Activated CD8-positive, alpha-beta memory T cell treated with anti-CD3 and anti-CD28 coated beads, Interleukin-2, amount 10 ng/mL, durations not matched to agents 7 days and 5 days (primary cell): ENCODE measurements at regions not wholly inside any gene's neighbourhood (a gene's known extent, or its start where the extent isn't known, plus 50 kb on each side); places are given as distances from the start of the nearest gene placed in this dataset.

Source experiments
- ATAC-seq: fragments of 150-1000 bp; cut with Tn5 transposase; one replicate; pipeline ENCODE4 v1.10.0; 2021; ENCODE audit warnings: moderate library complexity
- CTCF ChIA-PET: fragments of 350-600 bp; sonication (Branson Sonifier 250); formaldehyde crosslinking; loops from one replicate; lab custom pipeline; 2021; ENCODE audit warnings: antibody characterized with exemption; lab: Charles Lee
- DNase-seq: peaks from one replicate; pipeline ENCODE4 v3.0.0-alpha.2; 2020
- H3K27ac Mint-ChIP-seq: one replicate; pipeline ENCODE4 v1.8.0; 2021; ENCODE audit warnings: mild to moderate bottlenecking, mixed read lengths
- H3K27me3 Mint-ChIP-seq: one replicate; pipeline ENCODE4 v1.8.0; 2021; ENCODE audit warnings: mixed read lengths
- H3K36me3 Mint-ChIP-seq: one replicate; pipeline ENCODE4 v1.8.0; 2021; ENCODE audit warnings: mild to moderate bottlenecking, mixed read lengths
- H3K4me1 Mint-ChIP-seq: one replicate; pipeline ENCODE4 v1.8.0; 2021; ENCODE audit warnings: mixed read lengths
- H3K4me3 Mint-ChIP-seq: one replicate; pipeline ENCODE4 v1.8.0; 2021; ENCODE audit warnings: mild to moderate bottlenecking, moderate library complexity, mixed read lengths
- H3K9me3 Mint-ChIP-seq: one replicate; pipeline ENCODE4 v1.8.0; 2022; ENCODE audit warnings: low read depth, mixed read lengths

GRCh38 chr2:195543902-195544894, 112.8 kb upstream of the SLC39A10 start:
- ATAC-seq (peak; percentile 84), DNase-seq (no peak)
- Mint-ChIP-seq H3K4me3 (peak overlapping the region; percentile 2), H3K27me3 (no peaks in the 10 kb centered on the region), H3K4me1 (peaks cover 55% of the 10 kb centered on the region), H3K9me3 (peaks cover 12% of the 10 kb centered on the region), H3K36me3 (peaks cover 47% of the 10 kb centered on the region), H3K27ac (peak overlapping the region; percentile 90)
- CTCF ChIA-PET, result interaction anchor here (1.0 to 4.1 kb wide), 6 partner anchors 10 to 116 kb away, joined by 3 to 23 read pairs (median 5); no protein-coding TSS in a partner anchor

- H3K36me3 Mint-ChIP-seq, result peaks cover 51% of the 10 kb centered on the region
- ATAC-seq (peak; percentile 41), DNase-seq (peak; percentile 50)
- peaks cover 63% of the 10 kb centered on the region for H3K4me1 Mint-ChIP-seq
- H3K4me3 Mint-ChIP-seq, result peak overlapping the region; percentile 25
- peaks cover 11% of the 10 kb centered on the region for H3K9me3 Mint-ChIP-seq
- peak overlapping the region; percentile 90 for H3K27ac Mint-ChIP-seq
- no peaks in the 10 kb centered on the region for H3K27me3 Mint-ChIP-seq
- CTCF ChIA-PET, result interaction anchor here (0.7 to 4.1 kb wide), 6 partner anchors 9 to 525 kb away, joined by 3 to 23 read pairs (median 4); no protein-coding TSS in a partner anchor
These were observed 114.0 kb upstream of the SLC39A10 start for GRCh38 chr2:195543063-195543462.

GRCh38 chr2:195542067-195542466, 115.0 kb upstream of the SLC39A10 start:
- H3K27ac Mint-ChIP-seq, result peak overlapping the region; percentile 69

GRCh38 chr2:195538937-195539336, 118.1 kb upstream of the SLC39A10 start:
- CTCF ChIA-PET, result interaction anchor here (1.4 to 6.8 kb wide), 3 partner anchors 14 to 121 kb away, joined by 6 to 43 read pairs (median 25); no protein-coding TSS in a partner anchor
- H3K36me3 Mint-ChIP-seq, result peaks cover 43% of the 10 kb centered on the region
- peak overlapping the region; percentile 76 for H3K27ac Mint-ChIP-seq
- peaks cover 87% of the 10 kb centered on the region for H3K4me1 Mint-ChIP-seq
- H3K4me3 Mint-ChIP-seq, result no peak overlapping the region
- no peak for ATAC-seq
- peaks cover 7% of the 10 kb centered on the region for H3K9me3 Mint-ChIP-seq
- no peaks in the 10 kb centered on the region for H3K27me3 Mint-ChIP-seq
- DNase-seq, result no peak

More at GRCh38 chr2:195542067-195542466, 115.0 kb upstream of the SLC39A10 start:
- peaks cover 71% of the 10 kb centered on the region for H3K4me1 Mint-ChIP-seq
- H3K27me3 Mint-ChIP-seq, result no peaks in the 10 kb centered on the region
- H3K36me3 Mint-ChIP-seq, result peaks cover 52% of the 10 kb centered on the region
- H3K4me3 Mint-ChIP-seq, result no peak overlapping the region
- H3K9me3 Mint-ChIP-seq, result peaks cover 9% of the 10 kb centered on the region
- CTCF ChIA-PET, result interaction anchor here (1.0 to 4.1 kb wide), 4 partner anchors 8 to 118 kb away, joined by 3 to 23 read pairs (median 6); no protein-coding TSS in a partner anchor
- ATAC-seq (no peak), DNase-seq (no peak)

- H3K36me3 Mint-ChIP-seq, result peaks cover 39% of the 10 kb centered on the region
- peaks cover 7% of the 10 kb centered on the region for H3K9me3 Mint-ChIP-seq
- H3K27me3 Mint-ChIP-seq, result no peaks in the 10 kb centered on the region
- H3K4me3 Mint-ChIP-seq, result no peak overlapping the region
- peaks cover 80% of the 10 kb centered on the region for H3K4me1 Mint-ChIP-seq
- CTCF ChIA-PET, result interaction anchor here (0.9 to 6.8 kb wide), 7 partner anchors 15 to 122 kb away, joined by 3 to 43 read pairs (median 5); partner anchors contain the start of gene SLC39A10
- H3K27ac Mint-ChIP-seq, result peak overlapping the region; percentile 96
- ATAC-seq (no peak), DNase-seq (no peak)
These were observed 119.2 kb upstream of the SLC39A10 start for GRCh38 chr2:195537811-195538210.

GRCh38 chr2:195536906-195537305, 120.1 kb upstream of the SLC39A10 start:
- CTCF ChIA-PET, result interaction anchor here (1.0 to 6.8 kb wide), 6 partner anchors 16 to 123 kb away, joined by 3 to 43 read pairs (median 5); partner anchors contain the start of gene SLC39A10
- Mint-ChIP-seq H3K27ac (peak overlapping the region; percentile 96), H3K36me3 (peaks cover 33% of the 10 kb centered on the region), H3K4me3 (peak overlapping the region; percentile 14), H3K27me3 (no peaks in the 10 kb centered on the region), H3K9me3 (peaks cover 7% of the 10 kb centered on the region), H3K4me1 (peaks cover 79% of the 10 kb centered on the region)
- DNase-seq (no peak), ATAC-seq (no peak)

GRCh38 chr2:195535911-195536522, 121.0 kb upstream of the SLC39A10 start:
- Mint-ChIP-seq H3K9me3 (peaks cover 6% of the 10 kb centered on the region), H3K4me1 (peaks cover 82% of the 10 kb centered on the region), H3K27me3 (no peaks in the 10 kb centered on the region), H3K4me3 (peak overlapping the region; percentile 27), H3K27ac (peak overlapping the region; percentile 96), H3K36me3 (peaks cover 33% of the 10 kb centered on the region)
- CTCF ChIA-PET, result interaction anchor here (0.8 to 6.8 kb wide), 7 partner anchors 19 to 532 kb away, joined by 3 to 59 read pairs (median 12); partner anchors contain the start of genes DNAH7 and SLC39A10
- peak; percentile 75 for ATAC-seq
- peak; percentile 94 for DNase-seq

GRCh38 chr2:195534971-195535370, 122.1 kb upstream of the SLC39A10 start:
- no peak for ATAC-seq
- H3K36me3 Mint-ChIP-seq, result peaks cover 34% of the 10 kb centered on the region
- DNase-seq, result no peak
- H3K27me3 Mint-ChIP-seq, result no peaks in the 10 kb centered on the region
- H3K27ac Mint-ChIP-seq, result peak overlapping the region; percentile 96
- H3K9me3 Mint-ChIP-seq, result peaks cover 3% of the 10 kb centered on the region
- CTCF ChIA-PET, result interaction anchor here (1.3 to 6.8 kb wide), 11 partner anchors 8 to 533 kb away, joined by 3 to 59 read pairs (median 10); partner anchors contain the start of genes DNAH7 and SLC39A10
- peaks cover 81% of the 10 kb centered on the region for H3K4me1 Mint-ChIP-seq
- H3K4me3 Mint-ChIP-seq, result peak overlapping the region; percentile 77

GRCh38 chr2:195533771-195534642, 123.0 kb upstream of the SLC39A10 start:
- Mint-ChIP-seq H3K9me3 (peaks cover 4% of the 10 kb centered on the region), H3K4me1 (peaks cover 73% of the 10 kb centered on the region), H3K27ac (peak overlapping the region; percentile 96), H3K36me3 (peaks cover 34% of the 10 kb centered on the region), H3K4me3 (peak overlapping the region; percentile 77), H3K27me3 (no peaks in the 10 kb centered on the region)
- CTCF ChIA-PET, result interaction anchor here (0.6 to 6.8 kb wide), 23 partner anchors 9 to 534 kb away, joined by 3 to 59 read pairs (median 7); partner anchors contain the start of genes DNAH7 and SLC39A10
- ATAC-seq, result peak; percentile 63
- peak; percentile 88 for DNase-seq

GRCh38 chr2:195532628-195533271, 124.3 kb upstream of the SLC39A10 start:
- H3K27me3 Mint-ChIP-seq, result no peaks in the 10 kb centered on the region
- DNase-seq (peak; percentile 50), ATAC-seq (peak; percentile 37)

GRCh38 chr2:195532255-195532627, 124.8 kb upstream of the SLC39A10 start:
- CTCF ChIA-PET, result interaction anchor here (0.9 to 6.8 kb wide), 13 partner anchors 11 to 213 kb away, joined by 3 to 59 read pairs (median 7); partner anchors contain the start of gene SLC39A10
- Mint-ChIP-seq H3K36me3 (peaks cover 25% of the 10 kb centered on the region), H3K27me3 (no peaks in the 10 kb centered on the region), H3K4me3 (peak overlapping the region; percentile 77), H3K4me1 (peaks cover 57% of the 10 kb centered on the region), H3K9me3 (peaks cover 5% of the 10 kb centered on the region), H3K27ac (peak overlapping the region; percentile 96)
- ATAC-seq, result no peak
- DNase-seq, result no peak

More at GRCh38 chr2:195532628-195533271, 124.3 kb upstream of the SLC39A10 start:
- Mint-ChIP-seq H3K4me3 (peak overlapping the region; percentile 77), H3K36me3 (peaks cover 25% of the 10 kb centered on the region), H3K27ac (peak overlapping the region; percentile 96), H3K4me1 (peaks cover 62% of the 10 kb centered on the region), H3K9me3 (peaks cover 5% of the 10 kb centered on the region)
- CTCF ChIA-PET, result interaction anchor here (0.9 to 6.8 kb wide), 17 partner anchors 10 to 535 kb away, joined by 3 to 59 read pairs (median 8); partner anchors contain the start of genes DNAH7 and SLC39A10
